HUES48 (cell line): ENCODE measurements at regions not wholly inside any gene's neighbourhood (a gene's known extent, or its start where the extent isn't known, plus 50 kb on each side); places are given as distances from the start of the nearest gene placed in this dataset.

Experiments
- H3K27ac ChIP-seq: one replicate; pipeline ENCODE4 v1.7.0; 2013; ENCODE audit warnings: low read depth, low read length, inconsistent platforms
- H3K27me3 ChIP-seq: 2 replicates; pipeline ENCODE4 v1.6.1; 2013; ENCODE audit warnings: mild to moderate bottlenecking, low read length; ENCODE audit not compliant: control insufficient read depth, insufficient read depth
- H3K36me3 ChIP-seq: 2 replicates; pipeline ENCODE4 v1.6.1; 2013; ENCODE audit warnings: low read length; ENCODE audit not compliant: control insufficient read depth, insufficient read depth
- H3K4me1 ChIP-seq: 2 replicates; pipeline ENCODE4 v1.6.1; 2013; ENCODE audit warnings: mild to moderate bottlenecking, low read length; ENCODE audit not compliant: control insufficient read depth, insufficient read depth
- H3K4me3 ChIP-seq: 2 replicates; pipeline ENCODE4 v1.5.1; 2013; ENCODE audit warnings: mild to moderate bottlenecking, low read depth, low read length
- H3K9ac ChIP-seq: 2 replicates; pipeline ENCODE4 v1.6.1; 2013; ENCODE audit warnings: mild to moderate bottlenecking, low read depth, low read length, moderate library complexity
- H3K9me3 ChIP-seq: 2 replicates; pipeline ENCODE4 v1.6.1; 2013; ENCODE audit warnings: low read length; ENCODE audit not compliant: control insufficient read depth, insufficient read depth

GRCh38 chr2:216575465-216575864 is 57.8 kb upstream of the IGFBP2 start:
- Histone ChIP-seq H3K9me3 (peaks cover 6% of the 10 kb centered on the region; the same call in 1 of the 2 replicates), H3K4me3 (no peak overlapping the region), H3K4me1 (no peaks in the 10 kb centered on the region), H3K27ac (no peak overlapping the region), H3K27me3 (no peaks in the 10 kb centered on the region), H3K36me3 (no peaks in the 10 kb centered on the region), H3K9ac (no peak overlapping the region)

GRCh38 chr2:216576616-216577015 is 56.6 kb upstream of the IGFBP2 start:
- no peak overlapping the region for H3K27ac ChIP-seq
- H3K27me3 ChIP-seq = no peaks in the 10 kb centered on the region
- no peaks in the 10 kb centered on the region for H3K36me3 ChIP-seq
- no peak overlapping the region for H3K9ac ChIP-seq
- no peaks in the 10 kb centered on the region for H3K9me3 ChIP-seq
- H3K4me3 ChIP-seq = no peak overlapping the region
- no peaks in the 10 kb centered on the region for H3K4me1 ChIP-seq

- Histone ChIP-seq H3K9me3 (no peaks in the 10 kb centered on the region), H3K4me1 (no peaks in the 10 kb centered on the region), H3K9ac (no peak overlapping the region), H3K27me3 (no peaks in the 10 kb centered on the region), H3K27ac (no peak overlapping the region), H3K36me3 (no peaks in the 10 kb centered on the region), H3K4me3 (no peak overlapping the region)
Observed at GRCh38 chr2:216578325-216578724, 54.9 kb upstream of the IGFBP2 start.

- Histone ChIP-seq H3K9me3 (no peaks in the 10 kb centered on the region), H3K36me3 (no peaks in the 10 kb centered on the region), H3K4me1 (no peaks in the 10 kb centered on the region), H3K4me3 (no peak overlapping the region), H3K27me3 (no peaks in the 10 kb centered on the region), H3K27ac (no peak overlapping the region), H3K9ac (no peak overlapping the region)
Observed at GRCh38 chr2:216583147-216583546, 50.1 kb upstream of the IGFBP2 start.
